ENCODE measurements at regions not wholly inside any gene's neighbourhood (a gene's known extent, or its start where the extent isn't known, plus 50 kb on each side); places are given as distances from the start of the nearest gene placed in this dataset.

DNA sequence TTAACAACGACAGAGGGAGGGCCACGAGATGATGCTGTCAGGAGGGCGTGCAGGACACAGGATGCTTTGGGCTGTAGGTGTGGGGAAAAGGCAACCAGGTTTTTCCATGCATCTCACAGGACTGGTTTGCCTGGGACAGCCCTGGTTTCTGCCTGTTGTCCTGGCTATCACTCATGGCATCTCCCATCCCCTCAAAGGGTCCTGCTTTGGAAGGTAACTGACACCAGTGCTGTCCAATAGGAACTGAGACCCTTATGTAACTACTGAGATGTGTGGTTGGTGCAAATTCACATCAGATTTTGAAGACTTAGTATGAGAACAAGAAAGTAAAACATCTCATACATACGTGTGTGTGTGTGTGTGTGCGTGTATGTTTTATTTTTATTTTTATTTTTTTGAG is 144.2 kb downstream of the URI1 start:
- Histone ChIP-seq H3K36me3 (replicated peaks in 1 of 2; ENCODE audit: control insufficient read depth in 1 of 2, insufficient read depth in 2 of 2, low read length in 1 of 2) (no peaks in the 10 kb centered on the region), H2AFZ (ENCODE audit: low read depth) (no peak overlapping the region), H3K9me3 (no peaks in the 10 kb centered on the region), H3K79me2 (ENCODE audit: insufficient read depth) (no peaks in the 10 kb centered on the region), H4K20me1 (ENCODE audit: insufficient read depth) (no peaks in the 10 kb centered on the region), H3K27me3 (ENCODE audit: insufficient read depth) (no peaks in the 10 kb centered on the region), H3K9ac (no peak overlapping the region), H3K9me2 (no peaks in the 10 kb centered on the region), H3K4me3 (ENCODE audit: low read depth in 2 of 2, low read length in 1 of 2) (no peak overlapping the region), H3F3A (replicated peaks; ENCODE audit: insufficient read depth) (no peaks in the 10 kb centered on the region), H3K27ac (ENCODE audit: low read depth in 2 of 2, low read length in 1 of 2) (no peak overlapping the region), H3K4me1 (ENCODE audit: control insufficient read depth in 1 of 2, insufficient read depth in 2 of 2, low read depth in 1 of 2, low read length in 1 of 2) (peaks cover 0 to 31% of the 10 kb centered on the region in 2 experiments; a peak in 2 of 4 replicates), H3K4me2 (no peak overlapping the region)
- POLR2A ChIA-PET = no interaction called here
- TF ChIP-seq EP300 (IDR thresholded peaks at IDR 0.05; ENCODE audit: borderline replicate concordance in 1 of 2, low read depth in 1 of 2, low read length in 1 of 2) (no peak), TAF1 (IDR thresholded peaks at IDR 0.05; ENCODE audit: borderline replicate concordance, low read depth, low read length) (no peak), MEF2A (IDR thresholded peaks at IDR 0.05; ENCODE audit: borderline replicate concordance, low read depth) (no peak), GABPA (IDR thresholded peaks at IDR 0.05; ENCODE audit: low read depth) (no peak), RAD21 (IDR thresholded peaks at IDR 0.05; ENCODE audit: low read length) (no peak), SMC3 (IDR thresholded peaks at IDR 0.05; ENCODE audit: low read depth, low read length) (no peak), RCOR1 (IDR thresholded peaks at IDR 0.05; ENCODE audit: low read length) (no peak), POLR2AphosphoS5 (IDR thresholded peaks at IDR 0.05; ENCODE audit: low read depth, low read length) (no peak)
- TF ChIP-seq, protein P1, sequence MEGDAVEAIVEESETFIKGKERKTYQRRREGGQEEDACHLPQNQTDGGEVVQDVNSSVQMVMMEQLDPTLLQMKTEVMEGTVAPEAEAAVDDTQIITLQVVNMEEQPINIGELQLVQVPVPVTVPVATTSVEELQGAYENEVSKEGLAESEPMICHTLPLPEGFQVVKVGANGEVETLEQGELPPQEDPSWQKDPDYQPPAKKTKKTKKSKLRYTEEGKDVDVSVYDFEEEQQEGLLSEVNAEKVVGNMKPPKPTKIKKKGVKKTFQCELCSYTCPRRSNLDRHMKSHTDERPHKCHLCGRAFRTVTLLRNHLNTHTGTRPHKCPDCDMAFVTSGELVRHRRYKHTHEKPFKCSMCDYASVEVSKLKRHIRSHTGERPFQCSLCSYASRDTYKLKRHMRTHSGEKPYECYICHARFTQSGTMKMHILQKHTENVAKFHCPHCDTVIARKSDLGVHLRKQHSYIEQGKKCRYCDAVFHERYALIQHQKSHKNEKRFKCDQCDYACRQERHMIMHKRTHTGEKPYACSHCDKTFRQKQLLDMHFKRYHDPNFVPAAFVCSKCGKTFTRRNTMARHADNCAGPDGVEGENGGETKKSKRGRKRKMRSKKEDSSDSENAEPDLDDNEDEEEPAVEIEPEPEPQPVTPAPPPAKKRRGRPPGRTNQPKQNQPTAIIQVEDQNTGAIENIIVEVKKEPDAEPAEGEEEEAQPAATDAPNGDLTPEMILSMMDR (IDR thresholded peaks at IDR 0.05) = no peak
- DNase-seq = no peak
- CTCF ChIA-PET = interaction anchor here (0.7 to 1.8 kb wide), 8 partner anchors 10 to 320 kb away, joined by 3 to 9 read pairs (median 4); no protein-coding TSS in a partner anchor
- WGBS (ENCODE audit: low lambda C conversion rate) = 53% methylated on average over 5 of the region's 5 CpGs

DNA sequence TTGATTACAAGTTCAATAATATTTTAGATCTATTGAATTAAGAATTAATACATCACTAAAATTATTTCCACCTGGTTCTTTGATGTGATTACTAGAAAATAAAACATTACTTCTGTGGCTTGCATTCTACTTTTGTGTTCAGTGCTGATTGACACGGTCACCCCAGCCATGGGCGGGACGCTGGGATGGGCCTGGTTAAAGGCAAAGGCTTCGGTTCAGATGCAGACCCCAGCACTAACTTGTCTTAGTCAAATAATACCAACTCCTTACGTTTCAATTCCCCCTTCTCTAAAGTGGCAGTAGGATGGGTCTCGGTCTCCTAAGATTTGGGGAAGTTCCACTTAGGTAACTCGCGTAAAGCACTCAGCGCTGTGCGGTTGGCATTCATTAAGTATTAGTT is 144.9 kb downstream of the URI1 start:
- H4K20me1 ChIP-seq (ENCODE audit: insufficient read depth) = no peaks in the 10 kb centered on the region
- no peak overlapping the region for H3K4me3 ChIP-seq (ENCODE audit: low read depth in 2 of 2, low read length in 1 of 2)
- no peak overlapping the region for H2AFZ ChIP-seq (ENCODE audit: low read depth)
- ChIA-PET CTCF (no interaction called here), POLR2A (no interaction called here)
- no peak overlapping the region for H3K27ac ChIP-seq (ENCODE audit: low read depth in 2 of 2, low read length in 1 of 2)
- H3K4me1 ChIP-seq (ENCODE audit: control insufficient read depth in 1 of 2, insufficient read depth in 2 of 2, low read depth in 1 of 2, low read length in 1 of 2) = peaks cover 0 to 31% of the 10 kb centered on the region in 2 experiments; a peak in 2 of 4 replicates
- no peaks in the 10 kb centered on the region for H3K9me3 ChIP-seq
- H3K4me2 ChIP-seq = no peak overlapping the region
- H3K9me2 ChIP-seq = no peaks in the 10 kb centered on the region
- H3K9ac ChIP-seq = no peak overlapping the region
- TF ChIP-seq FOSL2 (IDR thresholded peaks at IDR 0.05; ENCODE audit: borderline replicate concordance, low read depth) (no peak), YY1 (IDR thresholded peaks at IDR 0.05; ENCODE audit: low read depth) (no peak), TAF1 (IDR thresholded peaks at IDR 0.05; ENCODE audit: borderline replicate concordance, low read depth, low read length) (no peak), ELF1 (IDR thresholded peaks at IDR 0.05) (no peak), NRF1 (IDR thresholded peaks at IDR 0.05; ENCODE audit: low read depth, low read length) (no peak), RCOR1 (IDR thresholded peaks at IDR 0.05; ENCODE audit: low read length) (no peak), GATA2 (CRISPR knock-in tag; IDR thresholded peaks at IDR 0.05) (no peak), MEF2A (IDR thresholded peaks at IDR 0.05; ENCODE audit: borderline replicate concordance, low read depth) (no peak), POLR2AphosphoS5 (IDR thresholded peaks at IDR 0.05; ENCODE audit: low read depth, low read length) (no peak), TCF12 (IDR thresholded peaks at IDR 0.05) (no peak), EZH2phosphoT487 (IDR thresholded peaks at IDR 0.05; ENCODE audit: borderline replicate concordance, low read depth) (no peak), RAD21 (IDR thresholded peaks at IDR 0.05; ENCODE audit: low read length) (no peak), RXRA (IDR thresholded peaks at IDR 0.05; ENCODE audit: borderline replicate concordance, low read depth) (no peak)
- TF ChIP-seq, protein P2, sequence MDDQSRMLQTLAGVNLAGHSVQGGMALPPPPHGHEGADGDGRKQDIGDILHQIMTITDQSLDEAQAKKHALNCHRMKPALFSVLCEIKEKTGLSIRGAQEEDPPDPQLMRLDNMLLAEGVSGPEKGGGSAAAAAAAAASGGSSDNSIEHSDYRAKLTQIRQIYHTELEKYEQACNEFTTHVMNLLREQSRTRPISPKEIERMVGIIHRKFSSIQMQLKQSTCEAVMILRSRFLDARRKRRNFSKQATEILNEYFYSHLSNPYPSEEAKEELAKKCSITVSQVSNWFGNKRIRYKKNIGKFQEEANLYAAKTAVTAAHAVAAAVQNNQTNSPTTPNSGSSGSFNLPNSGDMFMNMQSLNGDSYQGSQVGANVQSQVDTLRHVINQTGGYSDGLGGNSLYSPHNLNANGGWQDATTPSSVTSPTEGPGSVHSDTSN (IDR thresholded peaks at IDR 0.05) = no peak
- TF ChIP-seq, protein P3, sequence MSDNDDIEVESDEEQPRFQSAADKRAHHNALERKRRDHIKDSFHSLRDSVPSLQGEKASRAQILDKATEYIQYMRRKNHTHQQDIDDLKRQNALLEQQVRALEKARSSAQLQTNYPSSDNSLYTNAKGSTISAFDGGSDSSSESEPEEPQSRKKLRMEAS (IDR thresholded peaks at IDR 0.05; ENCODE audit: low read depth) = no peak
- TF ChIP-seq, protein P4, sequence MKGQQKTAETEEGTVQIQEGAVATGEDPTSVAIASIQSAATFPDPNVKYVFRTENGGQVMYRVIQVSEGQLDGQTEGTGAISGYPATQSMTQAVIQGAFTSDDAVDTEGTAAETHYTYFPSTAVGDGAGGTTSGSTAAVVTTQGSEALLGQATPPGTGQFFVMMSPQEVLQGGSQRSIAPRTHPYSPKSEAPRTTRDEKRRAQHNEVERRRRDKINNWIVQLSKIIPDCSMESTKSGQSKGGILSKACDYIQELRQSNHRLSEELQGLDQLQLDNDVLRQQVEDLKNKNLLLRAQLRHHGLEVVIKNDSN (IDR thresholded peaks at IDR 0.05; ENCODE audit: borderline replicate concordance, low read depth) = no peak
- TF ChIP-seq, protein P1 (IDR thresholded peaks at IDR 0.05) = no peak
- H3K79me2 ChIP-seq (ENCODE audit: insufficient read depth) = no peaks in the 10 kb centered on the region
- no peaks in the 10 kb centered on the region for H3K36me3 ChIP-seq (replicated peaks in 1 of 2; ENCODE audit: control insufficient read depth in 1 of 2, insufficient read depth in 2 of 2, low read length in 1 of 2)
- H3K27me3 ChIP-seq (ENCODE audit: insufficient read depth) = no peaks in the 10 kb centered on the region
- no peak for DNase-seq
- WGBS (ENCODE audit: low lambda C conversion rate) = 70% methylated on average over 10 of the region's 10 CpGs
- no peaks in the 10 kb centered on the region for H3F3A ChIP-seq (replicated peaks; ENCODE audit: insufficient read depth)

Data from SK-N-SH (cell line).